HAP-1 (cell line): ENCODE measurements at regions not wholly inside any gene's neighbourhood (a gene's known extent, or its start where the extent isn't known, plus 50 kb on each side); places are given as distances from the start of the nearest gene placed in this dataset.

ENCODE experiments used
- DNase-seq, 2 experiments: peaks; one replicate each; pipeline ENCODE4 v3.0.0-alpha.2; 2016 to 2020; ENCODE audit warnings: low spot score in 2 of 2
- H3K27me3 ChIP-seq: fragments of 250-450 bp; sonication (Bioruptor Pico); 2 replicates; pipeline ENCODE4 v1.5.1; 2020; ENCODE audit warnings: low read depth, mild to moderate bottlenecking, moderate library complexity
- H3K36me3 ChIP-seq: fragments of 250-450 bp; sonication (Bioruptor Pico); replicated peaks from 2 replicates; pipeline ENCODE4 v1.5.1; 2020; ENCODE audit warnings: mild to moderate bottlenecking
- H3K4me1 ChIP-seq: fragments of 250-450 bp; sonication (Bioruptor Pico); 2 replicates; pipeline ENCODE4 v1.5.1; 2020; ENCODE audit warnings: mild to moderate bottlenecking
- H3K4me3 ChIP-seq: fragments of 250-450 bp; sonication (Bioruptor Pico); 2 replicates; pipeline ENCODE4 v1.5.1; 2020; ENCODE audit warnings: mild to moderate bottlenecking, moderate library complexity
- H3K9me3 ChIP-seq: fragments of 250-450 bp; sonication (Bioruptor Pico); 2 replicates; pipeline ENCODE4 v1.5.1; 2020; ENCODE audit warnings: mild to moderate bottlenecking, moderate library complexity
- in situ Hi-C: fragments of 300-500 bp; cut with MboI; formaldehyde crosslinking; loops from 3 replicates; pipeline ENCODE4 v1.14.3; 2020; ENCODE audit warnings: low sequenced_read_pairs, inconsistent platforms, mixed read lengths

GRCh38 chr5:22965960-22966359 lies 112.8 kb upstream of the CDH12 start:
- in situ Hi-C loops, result no loop called here
- Histone ChIP-seq H3K4me1 (no peaks in the 10 kb centered on the region), H3K27me3 (no peaks in the 10 kb centered on the region), H3K9me3 (peaks cover 3% of the 10 kb centered on the region; the same call in 1 of the 2 replicates), H3K4me3 (no peak overlapping the region), H3K36me3 (no peaks in the 10 kb centered on the region)
- no peak for DNase-seq

- H3K9me3 ChIP-seq, result peaks cover 2% of the 10 kb centered on the region; the same call in 1 of the 2 replicates
- DNase-seq, result no peak
- no peaks in the 10 kb centered on the region for H3K4me1 ChIP-seq
- no peaks in the 10 kb centered on the region for H3K36me3 ChIP-seq
- in situ Hi-C loops, result no loop called here
- no peaks in the 10 kb centered on the region for H3K27me3 ChIP-seq
- no peak overlapping the region for H3K4me3 ChIP-seq
These were observed 111.5 kb upstream of the CDH12 start for GRCh38 chr5:22964632-22965031.

- Histone ChIP-seq H3K9me3 (no peaks in the 10 kb centered on the region), H3K27me3 (no peaks in the 10 kb centered on the region), H3K36me3 (no peaks in the 10 kb centered on the region), H3K4me3 (no peak overlapping the region), H3K4me1 (no peaks in the 10 kb centered on the region)
- in situ Hi-C loops, result no loop called here
- DNase-seq, result no peak
These were observed 105.5 kb upstream of the CDH12 start for GRCh38 chr5:22958462-22959262.

GRCh38 chr5:22947921-22948320 lies 94.8 kb upstream of the CDH12 start:
- DNase-seq, result no peak
- in situ Hi-C loops, result no loop called here
- Histone ChIP-seq H3K27me3 (no peaks in the 10 kb centered on the region), H3K4me3 (no peak overlapping the region), H3K36me3 (no peaks in the 10 kb centered on the region), H3K9me3 (no peaks in the 10 kb centered on the region), H3K4me1 (no peaks in the 10 kb centered on the region)

GRCh38 chr5:22938362-22938761 lies 85.2 kb upstream of the CDH12 start:
- in situ Hi-C loops, result no loop called here
- no peaks in the 10 kb centered on the region for H3K4me1 ChIP-seq

GRCh38 chr5:22928821-22929482 lies 75.8 kb upstream of the CDH12 start:
- Histone ChIP-seq H3K27me3 (no peaks in the 10 kb centered on the region), H3K9me3 (no peaks in the 10 kb centered on the region), H3K4me3 (no peak overlapping the region), H3K4me1 (no peaks in the 10 kb centered on the region), H3K36me3 (no peaks in the 10 kb centered on the region)
- in situ Hi-C loops, result no loop called here
- no peak for DNase-seq

More at GRCh38 chr5:22938362-22938761, 85.2 kb upstream of the CDH12 start:
- Histone ChIP-seq H3K9me3 (no peaks in the 10 kb centered on the region), H3K27me3 (no peaks in the 10 kb centered on the region), H3K4me3 (no peak overlapping the region), H3K36me3 (no peaks in the 10 kb centered on the region)
- no peak for DNase-seq

- Histone ChIP-seq H3K36me3 (no peaks in the 10 kb centered on the region), H3K4me3 (no peak overlapping the region), H3K4me1 (no peaks in the 10 kb centered on the region), H3K9me3 (no peaks in the 10 kb centered on the region), H3K27me3 (no peaks in the 10 kb centered on the region)
- no peak for DNase-seq
- in situ Hi-C loops, result no loop called here
These were observed 73.4 kb upstream of the CDH12 start for GRCh38 chr5:22926574-22926973.

- Histone ChIP-seq H3K27me3 (no peaks in the 10 kb centered on the region), H3K9me3 (no peaks in the 10 kb centered on the region), H3K36me3 (no peaks in the 10 kb centered on the region), H3K4me3 (no peak overlapping the region), H3K4me1 (no peaks in the 10 kb centered on the region)
- in situ Hi-C loops, result no loop called here
- DNase-seq, result no peak
These were observed 65.4 kb upstream of the CDH12 start for GRCh38 chr5:22918511-22918910.

GRCh38 chr5:22916393-22916792 lies 63.2 kb upstream of the CDH12 start:
- H3K27me3 ChIP-seq, result no peaks in the 10 kb centered on the region
- H3K4me1 ChIP-seq, result no peaks in the 10 kb centered on the region
- DNase-seq, result no peak
- H3K36me3 ChIP-seq, result no peaks in the 10 kb centered on the region
- H3K9me3 ChIP-seq, result no peaks in the 10 kb centered on the region
- in situ Hi-C loops, result no loop called here
- H3K4me3 ChIP-seq, result no peak overlapping the region

- H3K4me3 ChIP-seq, result no peak overlapping the region
- no peaks in the 10 kb centered on the region for H3K4me1 ChIP-seq
- DNase-seq, result no peak
- no peaks in the 10 kb centered on the region for H3K9me3 ChIP-seq
- in situ Hi-C loops, result no loop called here
- H3K27me3 ChIP-seq, result no peaks in the 10 kb centered on the region
- no peaks in the 10 kb centered on the region for H3K36me3 ChIP-seq
These were observed 57.9 kb upstream of the CDH12 start for GRCh38 chr5:22911019-22911418.

GRCh38 chr5:22910523-22910922 lies 57.4 kb upstream of the CDH12 start:
- DNase-seq, result no peak
- H3K36me3 ChIP-seq, result no peaks in the 10 kb centered on the region
- no peaks in the 10 kb centered on the region for H3K4me1 ChIP-seq
- in situ Hi-C loops, result no loop called here
- no peaks in the 10 kb centered on the region for H3K9me3 ChIP-seq
- H3K4me3 ChIP-seq, result no peak overlapping the region
- H3K27me3 ChIP-seq, result no peaks in the 10 kb centered on the region

GRCh38 chr5:22908586-22908985 lies 55.4 kb upstream of the CDH12 start:
- Histone ChIP-seq H3K36me3 (no peaks in the 10 kb centered on the region), H3K4me3 (no peak overlapping the region), H3K9me3 (no peaks in the 10 kb centered on the region), H3K27me3 (no peaks in the 10 kb centered on the region), H3K4me1 (no peaks in the 10 kb centered on the region)
- DNase-seq, result no peak
- in situ Hi-C loops, result no loop called here

GRCh38 chr5:22908129-22908528 lies 55.0 kb upstream of the CDH12 start:
- in situ Hi-C loops, result no loop called here
- Histone ChIP-seq H3K4me3 (no peak overlapping the region), H3K9me3 (no peaks in the 10 kb centered on the region), H3K27me3 (no peaks in the 10 kb centered on the region), H3K4me1 (no peaks in the 10 kb centered on the region), H3K36me3 (no peaks in the 10 kb centered on the region)
- DNase-seq, result no peak
